ENCODE measurements at regions not wholly inside any gene's neighbourhood (a gene's known extent, or its start where the extent isn't known, plus 50 kb on each side); places are given as distances from the start of the nearest gene placed in this dataset.

GRCh38 chr5:67917561-67917960 lies 298.0 kb upstream of the PIK3R1 start:
- no peak for TF ChIP-seq POLR2A (IDR thresholded peaks at IDR 0.05)
- TF ChIP-seq, protein P1, sequence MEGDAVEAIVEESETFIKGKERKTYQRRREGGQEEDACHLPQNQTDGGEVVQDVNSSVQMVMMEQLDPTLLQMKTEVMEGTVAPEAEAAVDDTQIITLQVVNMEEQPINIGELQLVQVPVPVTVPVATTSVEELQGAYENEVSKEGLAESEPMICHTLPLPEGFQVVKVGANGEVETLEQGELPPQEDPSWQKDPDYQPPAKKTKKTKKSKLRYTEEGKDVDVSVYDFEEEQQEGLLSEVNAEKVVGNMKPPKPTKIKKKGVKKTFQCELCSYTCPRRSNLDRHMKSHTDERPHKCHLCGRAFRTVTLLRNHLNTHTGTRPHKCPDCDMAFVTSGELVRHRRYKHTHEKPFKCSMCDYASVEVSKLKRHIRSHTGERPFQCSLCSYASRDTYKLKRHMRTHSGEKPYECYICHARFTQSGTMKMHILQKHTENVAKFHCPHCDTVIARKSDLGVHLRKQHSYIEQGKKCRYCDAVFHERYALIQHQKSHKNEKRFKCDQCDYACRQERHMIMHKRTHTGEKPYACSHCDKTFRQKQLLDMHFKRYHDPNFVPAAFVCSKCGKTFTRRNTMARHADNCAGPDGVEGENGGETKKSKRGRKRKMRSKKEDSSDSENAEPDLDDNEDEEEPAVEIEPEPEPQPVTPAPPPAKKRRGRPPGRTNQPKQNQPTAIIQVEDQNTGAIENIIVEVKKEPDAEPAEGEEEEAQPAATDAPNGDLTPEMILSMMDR (IDR thresholded peaks at IDR 0.05), result no peak
- TF ChIP-seq EP300 (IDR thresholded peaks at IDR 0.05), result no peak

Measured in tibial nerve (tissue), 4 donors.